ENCODE measurements at regions not wholly inside any gene's neighbourhood (a gene's known extent, or its start where the extent isn't known, plus 50 kb on each side); places are given as distances from the start of the nearest gene placed in this dataset.
"Not testable (repeated sequence)": the region's sequence is repeated elsewhere in the genome, so short reads cannot be mapped to it uniquely, and the experiment has no call there.

GRCh38 chr5:92086059-92086811 is 703.1 kb upstream of the ARRDC3 start:
- H3K9me3 Mint-ChIP-seq: peaks cover 0 to 17% (median 3%) of the 10 kb centered on the region in 6 donors
- no peak for DNase-seq
- H3K36me3 Mint-ChIP-seq: no peaks in the 10 kb centered on the region
- no peak overlapping the region for H3K4me3 Mint-ChIP-seq
- H3K27ac Mint-ChIP-seq: no peak overlapping the region
- no peaks in the 10 kb centered on the region for H3K4me1 Mint-ChIP-seq
- H3K27me3 Mint-ChIP-seq (ENCODE audit: low read depth in 3 of 3): no peaks in the 10 kb centered on the region

GRCh38 chr5:92081958-92082712 is 699.0 kb upstream of the ARRDC3 start:
- no peak overlapping the region for H3K27ac Mint-ChIP-seq
- H3K9me3 Mint-ChIP-seq: peaks cover 3 to 19% (median 5%) of the 10 kb centered on the region in 6 donors
- no peaks in the 10 kb centered on the region for H3K27me3 Mint-ChIP-seq (ENCODE audit: low read depth in 3 of 3)
- H3K4me1 Mint-ChIP-seq: no peaks in the 10 kb centered on the region
- no peaks in the 10 kb centered on the region for H3K36me3 Mint-ChIP-seq
- no peak overlapping the region for H3K4me3 Mint-ChIP-seq
- DNase-seq: no peak

GRCh38 chr5:92070786-92071185 is 687.7 kb upstream of the ARRDC3 start:
- no peaks in the 10 kb centered on the region for H3K36me3 Mint-ChIP-seq
- H3K9me3 Mint-ChIP-seq: peaks cover 0 to 22% (median 10%) of the 10 kb centered on the region in 6 donors
- no peak overlapping the region for H3K27ac Mint-ChIP-seq
- H3K27me3 Mint-ChIP-seq (ENCODE audit: low read depth in 3 of 3): peaks cover 0 to 1% (median 0%) of the 10 kb centered on the region in 3 donors
- DNase-seq: no peak
- H3K4me3 Mint-ChIP-seq: no peak overlapping the region
- H3K4me1 Mint-ChIP-seq: no peaks in the 10 kb centered on the region

- H3K9me3 Mint-ChIP-seq: peaks cover 16 to 31% (median 23%) of the 10 kb centered on the region in 6 donors
- H3K4me1 Mint-ChIP-seq: no peaks in the 10 kb centered on the region
- no peak overlapping the region for H3K4me3 Mint-ChIP-seq
- no peaks in the 10 kb centered on the region for H3K36me3 Mint-ChIP-seq
- H3K27me3 Mint-ChIP-seq (ENCODE audit: low read depth in 3 of 3): peaks cover 0 to under 1% (median 0%) of the 10 kb centered on the region in 3 donors
- DNase-seq: no peak
- H3K27ac Mint-ChIP-seq: no peak overlapping the region
Observed at GRCh38 chr5:92064993-92065392, 681.9 kb upstream of the ARRDC3 start.

- H3K4me3 Mint-ChIP-seq: no peak overlapping the region
- H3K9me3 Mint-ChIP-seq: peaks cover 5 to 34% (median 15%) of the 10 kb centered on the region in 6 donors
- no peaks in the 10 kb centered on the region for H3K27me3 Mint-ChIP-seq (ENCODE audit: low read depth in 3 of 3)
- no peaks in the 10 kb centered on the region for H3K4me1 Mint-ChIP-seq
- H3K36me3 Mint-ChIP-seq: no peaks in the 10 kb centered on the region
- no peak overlapping the region for H3K27ac Mint-ChIP-seq
- DNase-seq: no peak
Observed at GRCh38 chr5:92051741-92052140, 668.6 kb upstream of the ARRDC3 start.

GRCh38 chr5:92050970-92051369 is 667.9 kb upstream of the ARRDC3 start:
- no peaks in the 10 kb centered on the region for H3K4me1 Mint-ChIP-seq
- H3K9me3 Mint-ChIP-seq: peaks cover 7 to 29% (median 12%) of the 10 kb centered on the region in 6 donors
- no peak overlapping the region for H3K4me3 Mint-ChIP-seq
- H3K27me3 Mint-ChIP-seq (ENCODE audit: low read depth in 3 of 3): peaks cover 0 to 2% (median 0%) of the 10 kb centered on the region in 3 donors
- no peaks in the 10 kb centered on the region for H3K36me3 Mint-ChIP-seq
- no peak overlapping the region for H3K27ac Mint-ChIP-seq
- DNase-seq: no peak

- Mint-ChIP-seq H3K27me3 (ENCODE audit: low read depth in 3 of 3) (peaks cover 0 to 2% (median 0%) of the 10 kb centered on the region in 3 donors), H3K4me3 (no peak overlapping the region), H3K27ac (no peak overlapping the region), H3K4me1 (no peaks in the 10 kb centered on the region), H3K36me3 (no peaks in the 10 kb centered on the region), H3K9me3 (peaks cover 2 to 19% (median 10%) of the 10 kb centered on the region in 6 donors)
- no peak for DNase-seq
Observed at GRCh38 chr5:92041911-92042660, 659.0 kb upstream of the ARRDC3 start.

- H3K9me3 Mint-ChIP-seq: peaks cover 2 to 16% (median 10%) of the 10 kb centered on the region in 6 donors
- no peak overlapping the region for H3K4me3 Mint-ChIP-seq
- no peak for DNase-seq
- H3K4me1 Mint-ChIP-seq: no peaks in the 10 kb centered on the region
- H3K27me3 Mint-ChIP-seq (ENCODE audit: low read depth in 3 of 3): no peaks in the 10 kb centered on the region
- no peaks in the 10 kb centered on the region for H3K36me3 Mint-ChIP-seq
- H3K27ac Mint-ChIP-seq: no peak overlapping the region
Observed at GRCh38 chr5:92041206-92041605, 658.1 kb upstream of the ARRDC3 start.

GRCh38 chr5:92029792-92030191 is 646.7 kb upstream of the ARRDC3 start:
- not testable (repeated sequence) for H3K9me3 Mint-ChIP-seq; H3K4me1 Mint-ChIP-seq; H3K27ac Mint-ChIP-seq; H3K36me3 Mint-ChIP-seq; H3K4me3 Mint-ChIP-seq; DNase-seq; H3K27me3 Mint-ChIP-seq (ENCODE audit: low read depth in 3 of 3)

GRCh38 chr5:92023555-92023954 is 640.4 kb upstream of the ARRDC3 start:
- DNase-seq: no peak
- Mint-ChIP-seq H3K27ac (no peak overlapping the region), H3K9me3 (peaks cover 0 to 10% (median 3%) of the 10 kb centered on the region in 6 donors), H3K4me3 (no peak overlapping the region), H3K36me3 (no peaks in the 10 kb centered on the region), H3K27me3 (ENCODE audit: low read depth in 3 of 3) (peaks cover 0 to 2% (median 0%) of the 10 kb centered on the region in 3 donors), H3K4me1 (no peaks in the 10 kb centered on the region)

- Mint-ChIP-seq H3K4me3 (no peak overlapping the region), H3K4me1 (no peaks in the 10 kb centered on the region), H3K9me3 (peaks cover 0 to 10% (median 3%) of the 10 kb centered on the region in 6 donors), H3K27me3 (ENCODE audit: low read depth in 3 of 3) (peaks cover 0 to 2% (median 0%) of the 10 kb centered on the region in 3 donors), H3K27ac (no peak overlapping the region), H3K36me3 (no peaks in the 10 kb centered on the region)
- DNase-seq: no peak
Observed at GRCh38 chr5:92023141-92023471, 640.0 kb upstream of the ARRDC3 start.

- DNase-seq: no peak
- peaks cover 0 to 10% (median 3%) of the 10 kb centered on the region in 6 donors for H3K9me3 Mint-ChIP-seq
- no peak overlapping the region for H3K4me3 Mint-ChIP-seq
- H3K36me3 Mint-ChIP-seq: no peaks in the 10 kb centered on the region
- H3K27ac Mint-ChIP-seq: no peak overlapping the region
- peaks cover 0 to 2% (median 0%) of the 10 kb centered on the region in 3 donors for H3K27me3 Mint-ChIP-seq (ENCODE audit: low read depth in 3 of 3)
- H3K4me1 Mint-ChIP-seq: no peaks in the 10 kb centered on the region
Observed at GRCh38 chr5:92022415-92023140, 639.5 kb upstream of the ARRDC3 start.

- Mint-ChIP-seq H3K27me3 (ENCODE audit: low read depth in 3 of 3) (peaks cover 0 to 2% (median 0%) of the 10 kb centered on the region in 3 donors), H3K4me3 (no peak overlapping the region), H3K27ac (no peak overlapping the region), H3K4me1 (no peaks in the 10 kb centered on the region), H3K9me3 (peaks cover 0 to 11% (median 2%) of the 10 kb centered on the region in 6 donors), H3K36me3 (no peaks in the 10 kb centered on the region)
- no peak for DNase-seq
Observed at GRCh38 chr5:92019376-92019990, 636.4 kb upstream of the ARRDC3 start.

Measured in immature natural killer cell (primary cell).